ENCODE measurements at regions not wholly inside any gene's neighbourhood (a gene's known extent, or its start where the extent isn't known, plus 50 kb on each side); places are given as distances from the start of the nearest gene placed in this dataset.

- Histone ChIP-seq H3K79me2 (ENCODE audit: low read depth) (no peaks in the 10 kb centered on the region), H3K9me2 (ENCODE audit: insufficient read depth) (no peaks in the 10 kb centered on the region), H3K36me3 (ENCODE audit: low read depth) (no peaks in the 10 kb centered on the region), H2AFZ (no peak overlapping the region), H3K4me2 (no peak overlapping the region), H3K4me1 (replicated peaks; ENCODE audit: insufficient read depth) (no peaks in the 10 kb centered on the region), H3K27ac (no peak overlapping the region), H3K27me3 (ENCODE audit: insufficient read depth, low read depth) (no peaks in the 10 kb centered on the region), H3K9me3 (ENCODE audit: insufficient read depth, low read depth) (no peaks in the 10 kb centered on the region), H4K20me1 (ENCODE audit: insufficient read depth) (no peaks in the 10 kb centered on the region), H3F3A (ENCODE audit: insufficient read depth, low read depth) (0 out of 2 replicates have a peak, but pooled peaks cover 3% of the 10 kb centered on the region), H3K4me3 (no peak overlapping the region)
- POLR2A ChIA-PET (ENCODE audit: unreplicated experiment) = no interaction called here
- TF ChIP-seq CTCF (conservative IDR thresholded peaks at IDR 0.05) = no peak
- TF ChIP-seq EZH2 (IDR thresholded peaks at IDR 0.05; ENCODE audit: low read depth) = no peak
- no peak for DNase-seq
- no TSS peak for BruUV-seq (replicated peaks)
- CTCF ChIA-PET = no interaction called here
- intact Hi-C loops (cut with micrococcal nuclease; ENCODE audit: unreplicated experiment) = no loop called here
These were observed 615.5 kb downstream of the TLE1 start for GRCh38 chr9:81073821-81074220.

- H3K9me3 ChIP-seq (ENCODE audit: insufficient read depth, low read depth) = no peaks in the 10 kb centered on the region
- no peaks in the 10 kb centered on the region for H3K79me2 ChIP-seq (ENCODE audit: low read depth)
- 0 out of 2 replicates have a peak, but pooled peaks cover 3% of the 10 kb centered on the region for H3F3A ChIP-seq (ENCODE audit: insufficient read depth, low read depth)
- no peak overlapping the region for H2AFZ ChIP-seq
- no peak overlapping the region for H3K4me2 ChIP-seq
- ChIA-PET CTCF (no interaction called here), POLR2A (ENCODE audit: unreplicated experiment) (no interaction called here)
- no TSS peak for BruUV-seq (replicated peaks)
- TF ChIP-seq CTCF (conservative IDR thresholded peaks at IDR 0.05) = no peak
- TF ChIP-seq EZH2 (IDR thresholded peaks at IDR 0.05; ENCODE audit: low read depth) = no peak
- DNase-seq = no peak
- H3K27me3 ChIP-seq (ENCODE audit: insufficient read depth, low read depth) = no peaks in the 10 kb centered on the region
- no peak overlapping the region for H3K27ac ChIP-seq
- intact Hi-C loops (cut with micrococcal nuclease; ENCODE audit: unreplicated experiment) = no loop called here
- H3K9me2 ChIP-seq (ENCODE audit: insufficient read depth) = no peaks in the 10 kb centered on the region
- no peak overlapping the region for H3K4me3 ChIP-seq
- no peaks in the 10 kb centered on the region for H4K20me1 ChIP-seq (ENCODE audit: insufficient read depth)
- no peaks in the 10 kb centered on the region for H3K4me1 ChIP-seq (replicated peaks; ENCODE audit: insufficient read depth)
- H3K36me3 ChIP-seq (ENCODE audit: low read depth) = no peaks in the 10 kb centered on the region
These were observed 616.6 kb downstream of the TLE1 start for GRCh38 chr9:81072758-81073157.

GRCh38 chr9:81071108-81071507 lies 618.2 kb downstream of the TLE1 start:
- POLR2A ChIA-PET (ENCODE audit: unreplicated experiment) = no interaction called here
- no peaks in the 10 kb centered on the region for H3K9me2 ChIP-seq (ENCODE audit: insufficient read depth)
- H3K9me3 ChIP-seq (ENCODE audit: insufficient read depth, low read depth) = no peaks in the 10 kb centered on the region
- intact Hi-C loops (cut with micrococcal nuclease; ENCODE audit: unreplicated experiment) = no loop called here
- DNase-seq = no peak
- BruUV-seq (replicated peaks) = no TSS peak
- no peak overlapping the region for H2AFZ ChIP-seq
- no peaks in the 10 kb centered on the region for H3K36me3 ChIP-seq (ENCODE audit: low read depth)
- H3F3A ChIP-seq (ENCODE audit: insufficient read depth, low read depth) = 0 out of 2 replicates have a peak, but pooled peaks cover 3% of the 10 kb centered on the region
- CTCF ChIA-PET = no interaction called here
- H3K27me3 ChIP-seq (ENCODE audit: insufficient read depth, low read depth) = no peaks in the 10 kb centered on the region
- H3K27ac ChIP-seq = no peak overlapping the region
- no peak for TF ChIP-seq EZH2 (IDR thresholded peaks at IDR 0.05; ENCODE audit: low read depth)
- TF ChIP-seq CTCF (conservative IDR thresholded peaks at IDR 0.05) = no peak
- H3K79me2 ChIP-seq (ENCODE audit: low read depth) = no peaks in the 10 kb centered on the region
- no peaks in the 10 kb centered on the region for H3K4me1 ChIP-seq (replicated peaks; ENCODE audit: insufficient read depth)
- no peaks in the 10 kb centered on the region for H4K20me1 ChIP-seq (ENCODE audit: insufficient read depth)
- no peak overlapping the region for H3K4me3 ChIP-seq
- peak overlapping the region; percentile 7 for H3K4me2 ChIP-seq
